BJ (cell line): ENCODE measurements at regions not wholly inside any gene's neighbourhood (a gene's known extent, or its start where the extent isn't known, plus 50 kb on each side); places are given as distances from the start of the nearest gene placed in this dataset.

Source experiments
- CTCF ChIA-PET: fragments of 350-600 bp; formaldehyde crosslinking; extraction: SDS; loops from one replicate; lab custom pipeline; 2021; ENCODE audit warnings: antibody characterized with exemption, inconsistent platforms; lab: Yijun Ruan, JAX
- POLR2A ChIA-PET: fragments of 300-600 bp; sonication (Branson Sonifier 250); formaldehyde crosslinking; extraction: SDS; loops from one replicate; lab custom pipeline; 2021; ENCODE audit warnings: antibody characterized with exemption; lab: Charles Lee
- DNase-seq: peaks from one replicate; pipeline ENCODE4 v3.0.0-alpha.2; 2011; ENCODE audit warnings: low read depth
- H3K27me3 ChIP-seq: 2 replicates; pipeline ENCODE4 v1.6.0; 2011; ENCODE audit warnings: low read length; ENCODE audit not compliant: control insufficient read depth, insufficient read depth
- H3K36me3 ChIP-seq: 2 replicates; pipeline ENCODE4 v1.5.1; 2011; ENCODE audit warnings: low read length; ENCODE audit not compliant: control insufficient read depth, insufficient read depth
- H3K4me3 ChIP-seq: 2 replicates; pipeline ENCODE4 v1.5.1; 2011; ENCODE audit warnings: low read depth, mild to moderate bottlenecking, control low read depth, low read length
- CTCF ChIP-seq: IDR thresholded peaks from 2 replicates; pipeline ENCODE4 v1.5.1; 2011; ENCODE audit warnings: low read depth, mild to moderate bottlenecking, control low read depth, inconsistent platforms, low read length, moderate library complexity; ENCODE audit not compliant: insufficient read depth

- ChIA-PET POLR2A (no interaction called here), CTCF (no interaction called here)
- Histone ChIP-seq H3K4me3 (no peak overlapping the region), H3K27me3 (peaks cover 5% of the 10 kb centered on the region), H3K36me3 (no peaks in the 10 kb centered on the region)
- no peak for DNase-seq
- TF ChIP-seq CTCF = no peak
Observed at GRCh38 chr2:128631698-128632500, 313.2 kb upstream of the HS6ST1 start.

- ChIA-PET CTCF (no interaction called here), POLR2A (no interaction called here)
- DNase-seq = no peak
- H3K4me3 ChIP-seq = no peak overlapping the region
- no peak for TF ChIP-seq CTCF
- H3K27me3 ChIP-seq = peaks cover 5% of the 10 kb centered on the region
- no peaks in the 10 kb centered on the region for H3K36me3 ChIP-seq
Observed at GRCh38 chr2:128632501-128632800, 313.8 kb upstream of the HS6ST1 start.

- no peak for TF ChIP-seq CTCF
- DNase-seq = no peak
- H3K27me3 ChIP-seq = peaks cover 3% of the 10 kb centered on the region
- POLR2A ChIA-PET = no interaction called here
- CTCF ChIA-PET = no interaction called here
- no peaks in the 10 kb centered on the region for H3K36me3 ChIP-seq
- H3K4me3 ChIP-seq = no peak overlapping the region
Observed at GRCh38 chr2:128633501-128633900, 314.8 kb upstream of the HS6ST1 start.

GRCh38 chr2:128635361-128635900 is 316.8 kb upstream of the HS6ST1 start:
- peaks cover 3% of the 10 kb centered on the region for H3K27me3 ChIP-seq
- ChIA-PET POLR2A (no interaction called here), CTCF (no interaction called here)
- TF ChIP-seq CTCF = no peak
- H3K4me3 ChIP-seq = no peak overlapping the region
- no peaks in the 10 kb centered on the region for H3K36me3 ChIP-seq
- DNase-seq = no peak

- ChIA-PET POLR2A (no interaction called here), CTCF (no interaction called here)
Observed at GRCh38 chr2:128636802-128637147, 318.1 kb upstream of the HS6ST1 start.

More at GRCh38 chr2:128636802-128637147, 318.1 kb upstream of the HS6ST1 start:
- no peak overlapping the region for H3K4me3 ChIP-seq
- DNase-seq = no peak
- peaks cover under 1% of the 10 kb centered on the region for H3K27me3 ChIP-seq
- no peak for TF ChIP-seq CTCF
- H3K36me3 ChIP-seq = no peaks in the 10 kb centered on the region
